IMR-90 (cell line): ENCODE measurements at regions not wholly inside any gene's neighbourhood (a gene's known extent, or its start where the extent isn't known, plus 50 kb on each side); places are given as distances from the start of the nearest gene placed in this dataset.

Experiments
- ATAC-seq: fragments of 200-7000 bp; cut with Tn5 transposase; 2 replicates; pipeline ENCODE4 v1.9.1; 2020; ENCODE audit warnings: low read depth, mild to moderate bottlenecking, moderate library complexity
- BruUV-seq: library from RNA; stranded (reverse); fragments of 400-500 nt; replicated peaks from 2 replicates; lab custom pipeline; 2021; lab: Mats Ljungman, UMichigan
- CTCF ChIA-PET: fragments of 300-600 bp; formaldehyde crosslinking; extraction: SDS; loops from one replicate; lab custom pipeline; 2021; ENCODE audit warnings: antibody characterized with exemption; lab: Yijun Ruan, JAX
- POLR2A ChIA-PET: fragments of 300-600 bp; sonication (Branson Sonifier 250); formaldehyde crosslinking; loops from one replicate; lab custom pipeline; 2022; ENCODE audit warnings: antibody characterized with exemption; ENCODE audit not compliant: unreplicated experiment; lab: Charles Lee
- DNase-seq: peaks from one replicate; pipeline ENCODE4 v3.0.0; 2013
- H2AFZ ChIP-seq: replicated peaks from 2 replicates; pipeline ENCODE3; 2013; ENCODE audit warnings: low read length, mild to moderate bottlenecking; ENCODE audit not compliant: poor library complexity
- H2AK5ac ChIP-seq: 2 replicates; pipeline ENCODE4 v1.6.1; 2013; ENCODE audit warnings: low read depth, low read length, inconsistent platforms
- H2AK9ac ChIP-seq: replicated peaks from 2 replicates; pipeline ENCODE3; 2013; ENCODE audit warnings: mild to moderate bottlenecking, low read depth, low read length, moderate library complexity; ENCODE audit not compliant: poor library complexity
- H2BK120ac ChIP-seq: 2 replicates; pipeline ENCODE4 v1.6.1; 2013; ENCODE audit warnings: low read depth, low read length, inconsistent platforms
- H2BK15ac ChIP-seq: 3 replicates; pipeline ENCODE4 v1.6.1; 2013; ENCODE audit warnings: low read depth, low read length, inconsistent platforms
- H2BK20ac ChIP-seq: 2 replicates; pipeline ENCODE4 v1.6.1; 2013; ENCODE audit warnings: low read depth, mild to moderate bottlenecking, inconsistent platforms, low read length, moderate library complexity
- H2BK5ac ChIP-seq: 2 replicates; pipeline ENCODE4 v1.6.1; 2013; ENCODE audit warnings: mild to moderate bottlenecking, low read depth, low read length, inconsistent platforms; ENCODE audit not compliant: poor library complexity, severe bottlenecking
- H3K14ac ChIP-seq: replicated peaks from 2 replicates; pipeline ENCODE4 v1.6.1; 2013; ENCODE audit warnings: low read depth, low read length, inconsistent platforms
- H3K18ac ChIP-seq: 2 replicates; pipeline ENCODE4 v1.6.1; 2013; ENCODE audit warnings: low read depth, low read length, control low read depth
- H3K23ac ChIP-seq: 2 replicates; pipeline ENCODE4 v1.6.1; 2013; ENCODE audit warnings: low read depth, low read length, inconsistent platforms
- H3K27ac ChIP-seq: 2 replicates; pipeline ENCODE4 v1.5.1; 2013; ENCODE audit warnings: mild to moderate bottlenecking, control low read depth, low read length; ENCODE audit not compliant: insufficient read depth
- H3K27me3 ChIP-seq: 2 replicates; pipeline ENCODE4 v1.6.1; 2013; ENCODE audit warnings: low read length; ENCODE audit not compliant: control insufficient read depth, insufficient read depth
- H3K36me3 ChIP-seq: 2 replicates; pipeline ENCODE4 v1.6.1; 2013; ENCODE audit warnings: low read length, mixed read lengths; ENCODE audit not compliant: control insufficient read depth, insufficient read depth
- H3K4ac ChIP-seq: 2 replicates; pipeline ENCODE4 v1.6.1; 2013; ENCODE audit warnings: low read depth, low read length, inconsistent platforms
- H3K4me1 ChIP-seq: 2 replicates; pipeline ENCODE4 v1.6.1; 2013; ENCODE audit warnings: low read length, mixed read lengths; ENCODE audit not compliant: control insufficient read depth, insufficient read depth
- H3K4me2 ChIP-seq: 2 replicates; pipeline ENCODE4 v1.6.1; 2013; ENCODE audit warnings: low read depth, mild to moderate bottlenecking, control low read depth, low read length, moderate library complexity
- H3K4me3 ChIP-seq: 2 replicates; pipeline ENCODE4 v1.5.1; 2013; ENCODE audit warnings: low read depth, mild to moderate bottlenecking, control low read depth, low read length, moderate library complexity; ENCODE audit not compliant: insufficient read depth
- H3K56ac ChIP-seq: 2 replicates; pipeline ENCODE4 v1.6.1; 2013; ENCODE audit warnings: low read length, inconsistent platforms; ENCODE audit not compliant: insufficient read depth; ENCODE audit errors: extremely low read depth
- H3K79me1 ChIP-seq, 2 experiments: 2 replicates each; pipeline ENCODE4 v1.6.1; 2013; ENCODE audit warnings: low read length in 2 of 2, inconsistent platforms in 1 of 2, low read depth in 1 of 2
- H3K9ac ChIP-seq: 2 replicates; pipeline ENCODE4 v1.6.1; 2013; ENCODE audit warnings: low read depth, low read length, control low read depth
- H3K9me1 ChIP-seq: 2 replicates; pipeline ENCODE4 v1.6.1; 2013; ENCODE audit warnings: low read length, inconsistent platforms; ENCODE audit not compliant: insufficient read depth
- H3K9me3 ChIP-seq: 2 replicates; pipeline ENCODE4 v1.6.1; 2013; ENCODE audit warnings: low read length; ENCODE audit not compliant: control insufficient read depth, insufficient read depth
- H4K20me1 ChIP-seq: 2 replicates; pipeline ENCODE4 v1.6.1; 2013; ENCODE audit warnings: low read length, inconsistent platforms; ENCODE audit not compliant: insufficient read depth
- H4K5ac ChIP-seq: 2 replicates; pipeline ENCODE4 v1.6.1; 2013; ENCODE audit warnings: mild to moderate bottlenecking, low read depth, low read length, control low read depth
- H4K8ac ChIP-seq, 2 experiments: 2 replicates each; pipeline ENCODE4 v1.6.1; 2013; ENCODE audit warnings: low read depth in 2 of 2, low read length in 2 of 2, control low read depth in 1 of 2, inconsistent platforms in 1 of 2
- H4K91ac ChIP-seq: 2 replicates; pipeline ENCODE4 v1.6.1; 2013; ENCODE audit warnings: low read depth, low read length, inconsistent platforms; ENCODE audit not compliant: insufficient read depth
- MAFK ChIP-seq: IDR thresholded peaks from 2 replicates; pipeline ENCODE4 v1.6.1; 2012; ENCODE audit warnings: low read depth, low read length, improper control_type of control experiment
- MXI1 ChIP-seq: IDR thresholded peaks from 2 replicates; pipeline ENCODE4 v1.6.1; 2012; ENCODE audit warnings: low read depth, mild to moderate bottlenecking, low read length, moderate library complexity, borderline replicate concordance
- NFE2L2 ChIP-seq: fragments of 150-350 bp; IDR thresholded peaks from 2 replicates; pipeline ENCODE4 v1.6.1; 2016; ENCODE audit warnings: low read depth, mild to moderate bottlenecking, low read length
- RAD21 ChIP-seq: IDR thresholded peaks from 2 replicates; pipeline ENCODE4 v1.6.1; 2012; ENCODE audit warnings: low read length, improper control_type of control experiment
- RCOR1 ChIP-seq: IDR thresholded peaks from 2 replicates; pipeline ENCODE4 v1.6.1; 2012; ENCODE audit warnings: mild to moderate bottlenecking, low read length, improper control_type of control experiment; ENCODE audit not compliant: insufficient replicate concordance
- SMC3 ChIP-seq: fragments of 150-350 bp; IDR thresholded peaks from 2 replicates; pipeline ENCODE4 v1.6.1; 2016; ENCODE audit warnings: low read depth, mild to moderate bottlenecking, antibody characterized with exemption, low read length, moderate library complexity
- WGBS, 2 experiments: methylation state at CpG; one replicate each; pipeline versions ENCODE4 v1.1.5 to v1.1.7; 2013; ENCODE audit warnings: missing lambda C conversion rate in 2 of 2; ENCODE audit not compliant: insufficient read length in 1 of 2; ENCODE audit errors: extremely low coverage in 2 of 2; 5-methylcytosine and 5-hydroxymethylcytosine counted together
- dilution Hi-C: fragments of 300-500 bp; cut with HindIII; formaldehyde crosslinking; loops from one replicate; pipeline ENCODE4 v1.14.3; 2018; ENCODE audit warnings: low sequenced_read_pairs; ENCODE audit not compliant: unreplicated experiment
- in situ Hi-C: fragments of 300-500 bp; cut with MboI; formaldehyde crosslinking; loops from 3 replicates; pipeline ENCODE4 v1.14.3; 2019; ENCODE audit warnings: low sequenced_read_pairs, inconsistent platforms, mixed read lengths
- intact Hi-C: fragments of 100-400 bp; cut with micrococcal nuclease; formaldehyde crosslinking; loops from 2 replicates; pipeline ENCODE4 v1.10.0; 2022
- TF ChIP-seq, protein P1 (sequence below): fragments of 150-350 bp; IDR thresholded peaks from 2 replicates; pipeline ENCODE4 v1.6.1; 2016; ENCODE audit warnings: low read depth, mild to moderate bottlenecking, low read length, moderate library complexity, borderline replicate concordance
- TF ChIP-seq, protein P2 (sequence below): conservative IDR thresholded peaks from 2 replicates; pipeline ENCODE4 v1.5.1; 2012; ENCODE audit warnings: mild to moderate bottlenecking, low read depth, low read length, improper control_type of control experiment

DNA sequence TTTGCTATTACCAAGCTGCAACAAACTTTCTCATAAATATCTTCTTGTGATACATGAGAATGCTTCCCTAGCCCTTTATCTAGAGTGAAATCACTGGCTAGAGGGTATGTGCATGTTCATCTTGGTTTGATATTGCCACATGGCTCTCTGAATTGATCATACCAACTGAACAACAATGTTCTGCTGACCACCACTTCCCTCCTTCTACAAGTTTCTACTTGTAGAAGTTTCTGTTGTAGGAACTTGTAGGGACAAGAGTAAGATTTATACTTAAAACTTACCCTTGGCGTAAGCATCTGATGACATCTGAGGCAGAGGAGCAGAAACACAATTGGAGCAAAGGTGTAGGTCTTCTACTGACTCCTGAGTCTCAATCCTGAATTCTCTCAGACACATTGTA, 86.3 kb upstream of the FAM13C start:
- no peak overlapping the region for H3K27ac ChIP-seq
- CTCF ChIA-PET: no interaction called here
- H4K5ac ChIP-seq: no peak overlapping the region
- POLR2A ChIA-PET: no interaction called here
- intact Hi-C loops: no loop called here
- H2BK120ac ChIP-seq: no peak overlapping the region
- no peaks in the 10 kb centered on the region for H4K20me1 ChIP-seq
- H3K4me3 ChIP-seq: no peak overlapping the region
- no peak overlapping the region for H3K4me2 ChIP-seq
- no peak overlapping the region for H2AK9ac ChIP-seq
- TF ChIP-seq NFE2L2: no peak
- TF ChIP-seq RAD21: no peak
- TF ChIP-seq MAFK: no peak
- TF ChIP-seq SMC3: no peak
- TF ChIP-seq, protein P1, sequence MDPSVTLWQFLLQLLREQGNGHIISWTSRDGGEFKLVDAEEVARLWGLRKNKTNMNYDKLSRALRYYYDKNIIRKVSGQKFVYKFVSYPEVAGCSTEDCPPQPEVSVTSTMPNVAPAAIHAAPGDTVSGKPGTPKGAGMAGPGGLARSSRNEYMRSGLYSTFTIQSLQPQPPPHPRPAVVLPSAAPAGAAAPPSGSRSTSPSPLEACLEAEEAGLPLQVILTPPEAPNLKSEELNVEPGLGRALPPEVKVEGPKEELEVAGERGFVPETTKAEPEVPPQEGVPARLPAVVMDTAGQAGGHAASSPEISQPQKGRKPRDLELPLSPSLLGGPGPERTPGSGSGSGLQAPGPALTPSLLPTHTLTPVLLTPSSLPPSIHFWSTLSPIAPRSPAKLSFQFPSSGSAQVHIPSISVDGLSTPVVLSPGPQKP: no peak
- TF ChIP-seq RCOR1: no peak
- TF ChIP-seq, protein P2, sequence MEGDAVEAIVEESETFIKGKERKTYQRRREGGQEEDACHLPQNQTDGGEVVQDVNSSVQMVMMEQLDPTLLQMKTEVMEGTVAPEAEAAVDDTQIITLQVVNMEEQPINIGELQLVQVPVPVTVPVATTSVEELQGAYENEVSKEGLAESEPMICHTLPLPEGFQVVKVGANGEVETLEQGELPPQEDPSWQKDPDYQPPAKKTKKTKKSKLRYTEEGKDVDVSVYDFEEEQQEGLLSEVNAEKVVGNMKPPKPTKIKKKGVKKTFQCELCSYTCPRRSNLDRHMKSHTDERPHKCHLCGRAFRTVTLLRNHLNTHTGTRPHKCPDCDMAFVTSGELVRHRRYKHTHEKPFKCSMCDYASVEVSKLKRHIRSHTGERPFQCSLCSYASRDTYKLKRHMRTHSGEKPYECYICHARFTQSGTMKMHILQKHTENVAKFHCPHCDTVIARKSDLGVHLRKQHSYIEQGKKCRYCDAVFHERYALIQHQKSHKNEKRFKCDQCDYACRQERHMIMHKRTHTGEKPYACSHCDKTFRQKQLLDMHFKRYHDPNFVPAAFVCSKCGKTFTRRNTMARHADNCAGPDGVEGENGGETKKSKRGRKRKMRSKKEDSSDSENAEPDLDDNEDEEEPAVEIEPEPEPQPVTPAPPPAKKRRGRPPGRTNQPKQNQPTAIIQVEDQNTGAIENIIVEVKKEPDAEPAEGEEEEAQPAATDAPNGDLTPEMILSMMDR: no peak
- TF ChIP-seq MXI1: no peak
- H3K79me1 ChIP-seq: no peaks in the 10 kb centered on the region
- dilution Hi-C loops: no loop called here
- H3K27me3 ChIP-seq: peaks cover 2% of the 10 kb centered on the region; the same call in 1 of the 2 replicates
- H4K91ac ChIP-seq: no peak overlapping the region
- H3K4ac ChIP-seq: no peak overlapping the region
- no peak overlapping the region for H2AFZ ChIP-seq
- no CpG with 5 or more reads among the region's 1 CpG for WGBS, 2 experiments
- H3K9ac ChIP-seq: no peak overlapping the region
- in situ Hi-C loops: no loop called here
- H2BK20ac ChIP-seq: no peak overlapping the region
- no peak overlapping the region for H3K18ac ChIP-seq
- H2BK5ac ChIP-seq: no peak overlapping the region
- H2BK15ac ChIP-seq: no peak overlapping the region
- no peaks in the 10 kb centered on the region for H3K4me1 ChIP-seq
- no peak overlapping the region for H4K8ac ChIP-seq
- ATAC-seq (no peak), DNase-seq (no peak)
- no peaks in the 10 kb centered on the region; the same call in 1 of the 2 replicates for H3K9me3 ChIP-seq
- H2AK5ac ChIP-seq: no peak overlapping the region
- no peaks in the 10 kb centered on the region for H3K9me1 ChIP-seq
- H3K56ac ChIP-seq: no peak overlapping the region
- H3K23ac ChIP-seq: no peak overlapping the region
- H3K14ac ChIP-seq: no peak overlapping the region
- no TSS peak for BruUV-seq
- H3K36me3 ChIP-seq: no peaks in the 10 kb centered on the region
